Suppressor macrophage treated with lipopolysaccharide for 4 hours (primary cell): ENCODE measurements at regions not wholly inside any gene's neighbourhood (a gene's known extent, or its start where the extent isn't known, plus 50 kb on each side); places are given as distances from the start of the nearest gene placed in this dataset.
A peak's percentile ranks its signal among the peaks of the same experiment; 100 is the strongest.

Experiments used
- DNase-seq: peaks from one replicate; pipeline ENCODE4 v3.0.0-alpha.2; 2020

DNA sequence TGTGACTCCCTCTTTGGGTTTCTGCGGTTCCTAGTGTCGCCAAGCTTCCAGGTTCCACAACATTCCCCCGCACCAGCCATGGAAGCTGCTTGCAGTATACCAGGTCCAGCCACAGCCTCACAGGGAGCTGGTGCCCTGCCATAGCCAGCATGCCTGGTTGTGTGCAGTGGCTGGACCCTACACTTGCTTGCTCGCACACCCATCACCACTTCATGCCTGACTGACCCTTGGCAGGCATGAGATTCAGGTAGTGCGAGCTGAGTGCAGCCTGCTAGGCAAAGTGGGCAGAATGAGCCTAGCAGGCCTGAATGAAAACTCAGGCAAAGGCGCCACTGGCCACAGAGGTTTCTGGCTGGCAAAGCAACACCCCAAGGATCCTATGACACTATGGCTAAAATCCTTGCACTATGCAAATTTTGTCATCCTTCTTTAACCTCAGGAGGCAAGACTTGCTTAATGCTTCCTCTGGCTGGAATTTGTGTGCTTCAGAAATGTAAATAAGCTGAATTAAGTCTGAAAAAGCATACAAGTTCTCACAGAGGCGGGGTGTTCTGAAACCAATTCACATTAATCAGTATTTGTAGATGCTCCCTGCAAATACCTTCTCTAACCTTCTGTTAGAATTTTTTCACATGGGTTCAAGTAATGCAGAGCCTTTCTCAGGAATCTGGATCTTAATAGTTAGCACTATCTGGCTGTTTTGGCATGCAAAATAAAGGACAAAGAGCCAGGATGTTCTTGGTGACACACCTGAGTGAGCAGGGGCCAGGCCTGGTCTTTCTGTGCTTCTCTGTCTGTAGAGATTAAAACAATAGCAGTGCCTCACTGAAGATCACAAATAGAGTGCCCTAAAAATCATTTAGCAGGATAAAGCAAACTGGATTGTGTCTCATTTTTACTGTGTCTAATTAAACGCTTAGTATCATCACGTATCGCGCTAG is 256.9 kb downstream of the GPATCH2 start:
- no peak for DNase-seq

DNA sequence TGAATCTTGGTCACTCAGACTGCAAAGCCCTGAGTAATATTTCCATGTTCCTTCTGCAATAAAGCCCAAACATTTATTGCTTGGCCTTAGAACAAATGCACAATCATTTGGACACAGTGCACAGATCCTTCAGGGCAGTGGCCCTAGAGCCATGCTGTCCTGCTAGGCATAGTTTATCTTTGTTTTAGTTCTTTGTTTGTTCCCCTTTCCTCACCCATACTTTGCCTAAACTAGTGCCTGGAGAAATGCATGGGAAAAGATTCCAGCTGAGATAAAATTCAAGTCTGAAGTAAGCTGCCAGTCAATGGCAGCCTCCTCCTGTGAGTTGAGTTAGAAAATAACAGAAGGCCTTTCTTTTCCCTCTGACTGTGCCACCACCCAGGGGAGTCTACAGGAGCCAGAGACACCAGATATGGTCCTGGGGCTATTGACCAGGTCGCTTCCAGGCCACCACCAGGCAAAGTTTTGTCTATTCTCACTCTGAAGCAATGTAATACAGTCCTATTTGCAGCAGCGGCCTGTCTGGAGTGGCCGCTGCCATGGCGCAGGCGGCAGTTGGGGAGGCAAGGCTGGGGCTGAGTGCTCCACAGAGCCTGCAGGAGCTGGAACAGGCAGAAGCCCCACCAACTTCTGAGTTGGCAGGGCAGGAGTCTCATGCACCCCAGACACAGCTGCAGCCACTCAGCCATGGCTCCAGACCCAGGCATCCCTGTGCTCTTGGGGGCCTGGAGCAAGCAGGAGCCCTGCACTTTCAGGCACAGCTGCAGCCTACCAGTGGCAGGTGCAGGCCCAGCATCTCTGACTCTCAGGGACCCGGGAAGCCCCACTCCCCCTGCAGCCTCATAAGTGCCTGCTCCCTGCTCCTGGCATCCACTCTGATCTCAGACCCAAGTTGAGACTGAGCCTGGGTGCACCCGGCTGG is 258.6 kb downstream of the GPATCH2 start:
- DNase-seq = no peak

GRCh38 chr1:217370757-217371156 is 260.1 kb downstream of the GPATCH2 start:
- no peak for DNase-seq

DNA sequence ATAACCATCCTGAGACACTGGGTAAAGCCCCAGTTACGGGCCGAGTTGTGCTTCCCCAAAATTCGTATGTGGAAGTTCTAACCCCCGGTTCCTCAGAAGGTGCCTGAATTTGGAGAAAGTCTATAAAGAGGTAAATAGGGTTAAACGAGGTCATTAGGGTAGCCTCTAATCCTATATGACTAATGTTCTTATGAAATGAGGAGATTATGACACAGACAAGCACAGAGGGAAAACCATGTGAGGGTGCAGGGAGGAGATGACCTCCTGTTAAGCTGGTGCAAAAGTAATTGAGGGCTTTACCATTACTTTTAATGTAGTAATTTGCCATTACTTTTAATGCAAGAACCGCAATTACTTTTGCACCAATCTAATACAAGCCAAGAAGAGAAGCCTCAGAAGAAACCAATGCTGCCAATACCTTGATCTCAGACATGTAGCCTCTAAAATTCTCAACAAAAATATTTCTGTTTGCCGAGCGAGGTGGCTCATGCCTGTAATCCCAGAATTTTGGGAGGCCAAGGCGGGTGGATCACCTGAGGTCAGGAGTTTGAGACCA is 260.8 kb downstream of the GPATCH2 start:
- no peak for DNase-seq

GRCh38 chr1:217369271-217369981 is 261.5 kb downstream of the GPATCH2 start:
- DNase-seq = no peak

GRCh38 chr1:217364220-217364619 is 266.7 kb downstream of the GPATCH2 start:
- no peak for DNase-seq

- DNase-seq = no peak
Measured at GRCh38 chr1:217363319-217363718, 267.6 kb downstream of the GPATCH2 start.

DNA sequence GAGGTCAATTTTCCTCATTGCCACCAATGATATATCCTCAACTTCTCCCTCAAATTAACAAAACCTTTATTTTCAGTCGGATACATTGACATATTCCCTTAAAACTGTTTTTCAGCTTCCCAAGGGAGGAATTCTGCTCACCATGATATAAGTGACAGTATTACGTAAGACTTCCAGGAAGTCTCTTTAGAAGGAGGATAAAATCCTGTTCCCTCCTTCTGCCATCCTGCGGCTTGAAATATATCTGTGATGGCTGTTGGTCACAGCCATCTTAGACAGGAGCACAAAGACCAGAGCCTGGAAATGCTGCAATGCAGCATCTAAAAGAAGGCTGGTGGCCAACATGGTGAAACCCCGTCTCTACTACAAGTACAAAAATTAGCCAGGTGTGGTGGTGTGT is 270.4 kb downstream of the GPATCH2 start:
- DNase-seq = no peak

DNA sequence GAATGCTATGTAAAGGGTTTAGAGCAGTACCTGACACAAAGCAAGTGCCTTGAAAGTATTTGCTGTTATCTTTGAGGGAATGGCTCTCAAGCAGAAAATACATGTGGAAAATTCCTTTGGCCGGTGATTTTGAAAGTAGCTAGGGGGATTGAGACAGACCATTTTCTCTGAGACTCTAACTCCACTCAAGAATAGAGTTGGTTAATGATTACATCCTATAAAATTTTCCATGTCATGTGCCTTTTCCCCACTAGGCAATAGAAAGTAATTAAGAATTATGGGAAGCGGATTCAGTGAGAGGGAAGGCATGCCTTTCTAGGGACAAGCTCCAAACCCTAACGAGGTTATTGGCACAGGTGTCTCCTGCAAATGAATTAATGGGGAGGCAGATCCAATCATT is 276.0 kb downstream of the GPATCH2 start:
- no peak for DNase-seq

GRCh38 chr1:217348960-217349664 is 281.8 kb downstream of the GPATCH2 start:
- DNase-seq = no peak

DNA sequence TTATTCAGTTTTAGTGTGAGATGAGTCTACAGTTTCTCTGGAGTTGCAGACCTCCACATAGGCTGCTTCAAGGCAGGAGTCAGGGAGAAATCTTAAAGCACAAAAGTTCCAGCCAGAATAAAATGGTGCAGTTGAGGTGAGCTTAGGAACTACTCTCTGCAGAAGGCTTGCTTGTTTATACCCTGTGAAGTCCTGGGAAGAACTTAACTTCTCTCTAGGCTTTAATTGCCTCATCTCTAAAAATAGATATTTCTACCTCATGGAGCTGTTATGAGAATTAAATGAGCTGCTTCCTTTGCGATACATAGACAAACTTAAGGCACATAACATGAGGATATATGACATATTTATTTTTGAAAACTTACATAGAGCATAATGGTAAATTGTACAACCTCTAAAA is 286.2 kb downstream of the GPATCH2 start:
- no peak for DNase-seq

GRCh38 chr1:217343907-217344306 is 287.0 kb downstream of the GPATCH2 start:
- DNase-seq = no peak

GRCh38 chr1:217342105-217342504 is 288.8 kb downstream of the GPATCH2 start:
- no peak for DNase-seq

- DNase-seq = no peak
Measured at GRCh38 chr1:217336724-217337123, 294.2 kb downstream of the GPATCH2 start.

- peak; percentile 2 for DNase-seq
Measured at GRCh38 chr1:217333939-217334338, 297.0 kb downstream of the GPATCH2 start.

GRCh38 chr1:217332431-217333065 is 298.3 kb downstream of the GPATCH2 start:
- no peak for DNase-seq

- DNase-seq = no peak
Measured at GRCh38 chr1:217331698-217332097, 299.2 kb downstream of the GPATCH2 start.

GRCh38 chr1:217327901-217328300 is 303.0 kb downstream of the GPATCH2 start:
- DNase-seq = no peak

GRCh38 chr1:217322834-217323233 is 308.1 kb downstream of the GPATCH2 start:
- DNase-seq = no peak

DNA sequence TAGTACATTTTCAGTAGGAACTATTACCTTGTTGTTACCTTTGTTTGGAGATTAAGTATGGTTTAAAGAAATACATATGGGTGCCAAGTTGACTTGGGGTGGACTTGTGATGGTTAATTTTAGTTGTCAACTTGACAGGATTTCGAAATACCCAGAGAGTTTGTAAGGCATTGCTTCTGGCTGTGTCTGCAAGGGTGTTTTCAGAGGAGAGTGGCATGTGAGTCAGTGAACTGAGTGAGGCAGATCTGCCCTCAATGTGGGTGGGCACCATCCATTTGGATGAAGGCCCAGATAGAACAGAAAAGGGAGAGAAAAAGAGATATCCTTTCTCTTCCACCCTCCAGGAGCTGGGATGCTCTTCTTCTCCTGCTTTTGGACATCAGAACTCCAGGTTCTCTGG is 315.5 kb downstream of the GPATCH2 start:
- no peak for DNase-seq

DNA sequence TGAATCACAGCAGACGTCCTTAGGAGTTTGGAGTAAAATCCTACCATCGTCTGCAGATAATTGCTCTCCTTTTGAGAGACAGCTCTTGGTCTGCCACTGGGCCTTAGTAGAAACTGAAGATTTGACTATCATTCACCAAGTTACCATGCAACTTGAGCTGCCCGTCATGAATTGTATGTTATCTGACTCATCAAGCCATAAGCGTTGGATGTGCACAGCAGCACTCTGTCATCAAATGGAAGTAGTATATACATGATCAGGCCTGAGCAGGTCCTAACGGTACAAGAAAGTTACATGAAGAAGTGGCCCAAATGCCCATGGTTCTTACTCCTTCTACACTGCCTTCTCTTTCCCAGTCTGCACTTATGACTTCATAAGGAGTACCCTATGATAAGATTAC is 317.8 kb downstream of the GPATCH2 start:
- no peak for DNase-seq

- DNase-seq = no peak
Measured at GRCh38 chr1:217311766-217312165, 319.1 kb downstream of the GPATCH2 start.
